Fibroblast of the aortic adventitia (primary cell): ENCODE measurements at regions not wholly inside any gene's neighbourhood (a gene's known extent, or its start where the extent isn't known, plus 50 kb on each side); places are given as distances from the start of the nearest gene placed in this dataset.
A peak's percentile ranks its signal among the peaks of the same experiment; 100 is the strongest.

ENCODE experiments used
- DNase-seq: peaks from one replicate; pipeline ENCODE4 v3.0.0-alpha.2; 2010; ENCODE audit warnings: low read depth
- H3K4me3 ChIP-seq: 2 replicates; pipeline ENCODE4 v1.5.1; 2011; ENCODE audit warnings: low read depth, mild to moderate bottlenecking, control low read depth, low read length, moderate library complexity
- CTCF ChIP-seq: IDR thresholded peaks from 2 replicates; pipeline ENCODE4 v1.5.1; 2011; ENCODE audit warnings: mild to moderate bottlenecking, low read length, control low read depth, inconsistent platforms; ENCODE audit not compliant: insufficient read depth

GRCh38 chr3:75144406-75144805, 519.7 kb upstream of the FRG2C start:
- H3K4me3 ChIP-seq = no peak overlapping the region
- TF ChIP-seq CTCF = no peak
- DNase-seq = no peak

- peak; percentile 35 for TF ChIP-seq CTCF
- no peak overlapping the region for H3K4me3 ChIP-seq
- peak; percentile 31 for DNase-seq
Measured at GRCh38 chr3:75171630-75172230, 492.4 kb upstream of the FRG2C start.

- DNase-seq = no peak
- no peak for TF ChIP-seq CTCF
- H3K4me3 ChIP-seq = no peak overlapping the region
Measured at GRCh38 chr3:75176937-75177336, 487.2 kb upstream of the FRG2C start.

- no peak for DNase-seq
- H3K4me3 ChIP-seq = no peak overlapping the region
- no peak for TF ChIP-seq CTCF
Measured at GRCh38 chr3:75180235-75180944, 483.7 kb upstream of the FRG2C start.

GRCh38 chr3:75180945-75181298, 483.2 kb upstream of the FRG2C start:
- no peak for DNase-seq
- no peak overlapping the region for H3K4me3 ChIP-seq
- no peak for TF ChIP-seq CTCF

GRCh38 chr3:75188962-75189361, 475.2 kb upstream of the FRG2C start:
- DNase-seq = no peak
- no peak for TF ChIP-seq CTCF
- no peak overlapping the region for H3K4me3 ChIP-seq

- peak; percentile 62 for DNase-seq
- H3K4me3 ChIP-seq = no peak overlapping the region
- TF ChIP-seq CTCF = peak; percentile 96
Measured at GRCh38 chr3:75192146-75192616, 471.9 kb upstream of the FRG2C start.
